C4-2B (cell line): ENCODE measurements at regions not wholly inside any gene's neighbourhood (a gene's known extent, or its start where the extent isn't known, plus 50 kb on each side); places are given as distances from the start of the nearest gene placed in this dataset.

Source experiments
- ZFX ChIP-seq: fragments of 450-650 bp; IDR thresholded peaks from 2 replicates; pipeline ENCODE4 v1.6.1; 2017
- TF ChIP-seq, protein P1 (sequence below): fragments of 450-650 bp; conservative IDR thresholded peaks from 2 replicates; pipeline ENCODE4 v1.5.1; 2017; ENCODE audit warnings: mild to moderate bottlenecking

DNA sequence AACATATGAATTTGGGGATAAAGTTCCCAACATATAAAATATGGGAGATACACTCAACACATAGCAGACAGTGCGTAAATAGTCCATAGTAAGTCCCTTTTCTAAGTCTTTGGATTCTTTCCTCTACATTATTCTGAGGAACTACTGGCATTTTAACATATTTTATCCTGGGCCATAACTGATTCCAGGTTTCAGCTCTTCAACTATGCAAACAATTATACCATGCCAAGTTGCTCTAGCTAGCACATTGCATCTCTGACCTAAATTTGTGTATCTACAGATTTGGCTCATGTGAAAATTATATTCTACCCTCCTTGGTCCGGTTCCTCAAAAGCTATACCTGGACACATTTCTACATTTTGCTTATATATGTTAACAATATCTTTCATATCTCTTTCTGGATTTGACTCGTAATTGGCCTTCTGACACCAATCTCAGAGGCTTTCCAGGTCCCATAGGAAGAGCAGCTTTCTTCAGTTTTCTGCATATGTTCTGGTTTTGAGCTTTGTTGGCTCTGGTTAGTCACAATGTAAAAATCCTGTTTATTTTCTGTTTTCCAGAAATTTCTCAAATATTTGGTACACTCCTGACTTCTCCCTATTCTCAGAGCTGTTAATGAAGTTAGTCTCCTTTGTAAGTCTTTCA, 305.4 kb downstream of the BMP4 start:
- TF ChIP-seq, protein P1, sequence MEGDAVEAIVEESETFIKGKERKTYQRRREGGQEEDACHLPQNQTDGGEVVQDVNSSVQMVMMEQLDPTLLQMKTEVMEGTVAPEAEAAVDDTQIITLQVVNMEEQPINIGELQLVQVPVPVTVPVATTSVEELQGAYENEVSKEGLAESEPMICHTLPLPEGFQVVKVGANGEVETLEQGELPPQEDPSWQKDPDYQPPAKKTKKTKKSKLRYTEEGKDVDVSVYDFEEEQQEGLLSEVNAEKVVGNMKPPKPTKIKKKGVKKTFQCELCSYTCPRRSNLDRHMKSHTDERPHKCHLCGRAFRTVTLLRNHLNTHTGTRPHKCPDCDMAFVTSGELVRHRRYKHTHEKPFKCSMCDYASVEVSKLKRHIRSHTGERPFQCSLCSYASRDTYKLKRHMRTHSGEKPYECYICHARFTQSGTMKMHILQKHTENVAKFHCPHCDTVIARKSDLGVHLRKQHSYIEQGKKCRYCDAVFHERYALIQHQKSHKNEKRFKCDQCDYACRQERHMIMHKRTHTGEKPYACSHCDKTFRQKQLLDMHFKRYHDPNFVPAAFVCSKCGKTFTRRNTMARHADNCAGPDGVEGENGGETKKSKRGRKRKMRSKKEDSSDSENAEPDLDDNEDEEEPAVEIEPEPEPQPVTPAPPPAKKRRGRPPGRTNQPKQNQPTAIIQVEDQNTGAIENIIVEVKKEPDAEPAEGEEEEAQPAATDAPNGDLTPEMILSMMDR = no peak
- TF ChIP-seq ZFX = no peak
